Activated naive CD4-positive, alpha-beta T cell treated with anti-CD3 and anti-CD28 coated beads, Interleukin-2, amount 50 U/mL, for 72 hours (primary cell): ENCODE measurements at regions not wholly inside any gene's neighbourhood (a gene's known extent, or its start where the extent isn't known, plus 50 kb on each side); places are given as distances from the start of the nearest gene placed in this dataset.

Source experiments
- ATAC-seq, 2 donors: fragments of 150-1000 bp; cut with Tn5 transposase; 2 replicates each; pipeline ENCODE4 v1.10.0; 2021; ENCODE audit warnings: mild to moderate bottlenecking in 2 of 2, moderate library complexity in 2 of 2
- DNase-seq, 2 donors: peaks; one replicate each; pipeline ENCODE4 v3.0.0; 2021 to 2022; ENCODE audit warnings: low spot score in 2 of 2
- H3K27ac Mint-ChIP-seq, 2 donors: one replicate each; pipeline ENCODE4 v1.8.0; 2022; ENCODE audit warnings: mild to moderate bottlenecking in 2 of 2, mixed read lengths in 2 of 2
- H3K36me3 Mint-ChIP-seq, 2 donors: one replicate each; pipeline ENCODE4 v1.8.0; 2022; ENCODE audit warnings: mixed read lengths in 2 of 2
- H3K9me3 Mint-ChIP-seq, 2 donors: one replicate each; pipeline ENCODE4 v1.8.0; 2022; ENCODE audit warnings: mixed read lengths in 2 of 2

GRCh38 chr3:76585794-76586392 is 454.0 kb upstream of the ROBO2 start:
- Mint-ChIP-seq H3K36me3 (no peaks in the 10 kb centered on the region), H3K27ac (no peak overlapping the region), H3K9me3 (peaks cover 21 to 22% of the 10 kb centered on the region in 2 donors)
- DNase-seq (no peak), ATAC-seq (no peak)

- DNase-seq, result no peak
- Mint-ChIP-seq H3K27ac (no peak overlapping the region), H3K36me3 (no peaks in the 10 kb centered on the region), H3K9me3 (peaks cover 16 to 18% of the 10 kb centered on the region in 2 donors)
- ATAC-seq, result no peak
Observed at GRCh38 chr3:76586471-76586870, 453.4 kb upstream of the ROBO2 start.

- ATAC-seq (no peak), DNase-seq (no peak)
- Mint-ChIP-seq H3K27ac (no peak overlapping the region), H3K36me3 (no peaks in the 10 kb centered on the region), H3K9me3 (peaks cover 8 to 30% of the 10 kb centered on the region in 2 donors)
Observed at GRCh38 chr3:76610150-76610549, 429.7 kb upstream of the ROBO2 start.

- DNase-seq, result no peak
- no peaks in the 10 kb centered on the region for H3K36me3 Mint-ChIP-seq
- ATAC-seq, result no peak
- H3K9me3 Mint-ChIP-seq, result peaks cover 5 to 6% of the 10 kb centered on the region in 2 donors
- no peak overlapping the region for H3K27ac Mint-ChIP-seq
Observed at GRCh38 chr3:76615719-76616118, 424.2 kb upstream of the ROBO2 start.

- ATAC-seq, result no peak
- no peak overlapping the region for H3K27ac Mint-ChIP-seq
- no peaks in the 10 kb centered on the region for H3K36me3 Mint-ChIP-seq
Observed at GRCh38 chr3:76624164-76624563, 415.7 kb upstream of the ROBO2 start.

GRCh38 chr3:76627236-76627635 is 412.7 kb upstream of the ROBO2 start:
- H3K9me3 Mint-ChIP-seq, result peaks cover 23 to 29% of the 10 kb centered on the region in 2 donors
- no peak overlapping the region for H3K27ac Mint-ChIP-seq
- DNase-seq (no peak), ATAC-seq (no peak)
- H3K36me3 Mint-ChIP-seq, result peaks cover 0 to 4% of the 10 kb centered on the region in 2 donors

More at GRCh38 chr3:76624164-76624563, 415.7 kb upstream of the ROBO2 start:
- H3K9me3 Mint-ChIP-seq, result peaks cover 26 to 27% of the 10 kb centered on the region in 2 donors
- no peak for DNase-seq

- ATAC-seq (no peak), DNase-seq (no peak)
- no peak overlapping the region for H3K27ac Mint-ChIP-seq
- peaks cover 0 to 4% of the 10 kb centered on the region in 2 donors for H3K36me3 Mint-ChIP-seq
- H3K9me3 Mint-ChIP-seq, result peaks cover 5 to 12% of the 10 kb centered on the region in 2 donors
Observed at GRCh38 chr3:76631251-76631650, 408.6 kb upstream of the ROBO2 start.

GRCh38 chr3:76638006-76638405 is 401.9 kb upstream of the ROBO2 start:
- ATAC-seq (no peak), DNase-seq (no peak)
- Mint-ChIP-seq H3K9me3 (peaks cover 6 to 14% of the 10 kb centered on the region in 2 donors), H3K36me3 (no peaks in the 10 kb centered on the region), H3K27ac (no peak overlapping the region)

GRCh38 chr3:76643623-76644304 is 396.1 kb upstream of the ROBO2 start:
- Mint-ChIP-seq H3K9me3 (peaks cover 20 to 28% of the 10 kb centered on the region in 2 donors), H3K36me3 (peaks cover 0 to 5% of the 10 kb centered on the region in 2 donors), H3K27ac (no peak overlapping the region)
- DNase-seq (no peak), ATAC-seq (no peak)

GRCh38 chr3:76644305-76644675 is 395.6 kb upstream of the ROBO2 start:
- Mint-ChIP-seq H3K9me3 (peaks cover 20 to 28% of the 10 kb centered on the region in 2 donors), H3K27ac (no peak overlapping the region), H3K36me3 (peaks cover 0 to 5% of the 10 kb centered on the region in 2 donors)
- ATAC-seq, result no peak
- no peak for DNase-seq

- peaks cover 0 to 5% of the 10 kb centered on the region in 2 donors for H3K36me3 Mint-ChIP-seq
Observed at GRCh38 chr3:76645724-76646123, 394.2 kb upstream of the ROBO2 start.

GRCh38 chr3:76646921-76647562 is 392.9 kb upstream of the ROBO2 start:
- ATAC-seq (no peak), DNase-seq (no peak)
- Mint-ChIP-seq H3K27ac (no peak overlapping the region), H3K9me3 (peaks cover 19 to 23% of the 10 kb centered on the region in 2 donors), H3K36me3 (peaks cover 0 to 5% of the 10 kb centered on the region in 2 donors)

More at GRCh38 chr3:76645724-76646123, 394.2 kb upstream of the ROBO2 start:
- Mint-ChIP-seq H3K27ac (no peak overlapping the region), H3K9me3 (peaks cover 20 to 22% of the 10 kb centered on the region in 2 donors)
- ATAC-seq (no peak), DNase-seq (no peak)

GRCh38 chr3:76651784-76652183 is 388.1 kb upstream of the ROBO2 start:
- no peak for DNase-seq
- peaks cover 0 to 5% of the 10 kb centered on the region in 2 donors for H3K36me3 Mint-ChIP-seq
- peaks cover 3 to 5% of the 10 kb centered on the region in 2 donors for H3K9me3 Mint-ChIP-seq
- no peak for ATAC-seq
- no peak overlapping the region for H3K27ac Mint-ChIP-seq

- Mint-ChIP-seq H3K36me3 (no peaks in the 10 kb centered on the region), H3K27ac (no peak overlapping the region), H3K9me3 (peaks cover 0 to 3% of the 10 kb centered on the region in 2 donors)
- ATAC-seq (no peak), DNase-seq (no peak)
Observed at GRCh38 chr3:76652524-76652923, 387.4 kb upstream of the ROBO2 start.

- H3K27ac Mint-ChIP-seq, result no peak overlapping the region
- no peak for ATAC-seq
- H3K9me3 Mint-ChIP-seq, result peaks cover 0 to 3% of the 10 kb centered on the region in 2 donors
- no peak for DNase-seq
- H3K36me3 Mint-ChIP-seq, result no peaks in the 10 kb centered on the region
Observed at GRCh38 chr3:76653640-76654251, 386.2 kb upstream of the ROBO2 start.

- peaks cover 3 to 4% of the 10 kb centered on the region in 2 donors for H3K9me3 Mint-ChIP-seq
- ATAC-seq (no peak), DNase-seq (no peak)
- no peaks in the 10 kb centered on the region for H3K36me3 Mint-ChIP-seq
- H3K27ac Mint-ChIP-seq, result no peak overlapping the region
Observed at GRCh38 chr3:76656531-76657070, 383.3 kb upstream of the ROBO2 start.

- ATAC-seq (no peak), DNase-seq (no peak)
- H3K36me3 Mint-ChIP-seq, result no peaks in the 10 kb centered on the region
- H3K27ac Mint-ChIP-seq, result no peak overlapping the region
- peaks cover 6 to 10% of the 10 kb centered on the region in 2 donors for H3K9me3 Mint-ChIP-seq
Observed at GRCh38 chr3:76657909-76658308, 382.0 kb upstream of the ROBO2 start.
